SU-DHL-6 (cell line): ENCODE measurements at regions not wholly inside any gene's neighbourhood (a gene's known extent, or its start where the extent isn't known, plus 50 kb on each side); places are given as distances from the start of the nearest gene placed in this dataset.

Source experiments
- H2AFZ ChIP-seq: fragments of 200-600 bp; sonication (generic); 2 replicates; pipeline ENCODE4 v1.6.1; 2014; ENCODE audit warnings: low read depth, mild to moderate bottlenecking, moderate library complexity, mixed read lengths, antibody characterized with exemption, low read length; ENCODE audit not compliant: severe bottlenecking
- H3F3A ChIP-seq: fragments of 200-600 bp; shearing (Covaris generic); 2 replicates; pipeline ENCODE4 v1.6.0; 2016; ENCODE audit warnings: antibody characterized with exemption, mild to moderate bottlenecking; ENCODE audit not compliant: insufficient read depth
- H3K27ac ChIP-seq: fragments of 200-600 bp; sonication (generic); 2 replicates; pipeline ENCODE4 v1.5.1; 2016; ENCODE audit warnings: low read depth, mild to moderate bottlenecking, low read length, moderate library complexity, mixed read lengths
- H3K27me3 ChIP-seq: fragments of 200-600 bp; sonication (generic), shearing (Covaris generic); 2 replicates; pipeline ENCODE4 v1.6.0; 2014; ENCODE audit warnings: mild to moderate bottlenecking, low read length
- H3K36me3 ChIP-seq: fragments of 200-600 bp; sonication (generic); 2 replicates; pipeline ENCODE4 v1.6.1; 2014; ENCODE audit warnings: mild to moderate bottlenecking, low read length, mixed read lengths
- H3K4me2 ChIP-seq: fragments of 300-600, 200-600 bp; shearing (Covaris generic), sonication (generic); 2 replicates; pipeline ENCODE4 v1.6.0; 2014; ENCODE audit warnings: low read length, low read depth, mild to moderate bottlenecking; ENCODE audit not compliant: poor library complexity, severe bottlenecking
- H3K4me3 ChIP-seq: fragments of 200-600 bp; sonication (generic); 2 replicates; pipeline ENCODE4 v1.5.1; 2014; ENCODE audit warnings: antibody characterized with exemption, low read length, mild to moderate bottlenecking, mixed read lengths; ENCODE audit not compliant: insufficient read depth, poor library complexity, severe bottlenecking
- H3K79me2 ChIP-seq: fragments of 200-600 bp; sonication (generic); 2 replicates; pipeline ENCODE4 v1.6.1; 2014; ENCODE audit warnings: mild to moderate bottlenecking, low read length, moderate library complexity; ENCODE audit not compliant: insufficient read depth
- H3K9ac ChIP-seq: fragments of 200-600 bp; sonication (generic); 2 replicates; pipeline ENCODE4 v1.7.0; 2014; ENCODE audit warnings: mild to moderate bottlenecking, low read length
- H3K9me2 ChIP-seq: fragments of 200-600 bp; sonication (generic); replicated peaks from 2 replicates; pipeline ENCODE4 v1.6.1; 2014; ENCODE audit warnings: low read length; ENCODE audit not compliant: insufficient read depth
- H3K9me3 ChIP-seq: fragments of 200-600 bp; sonication (generic); 2 replicates; pipeline ENCODE4 v1.6.1; 2014; ENCODE audit warnings: low read length, mixed read lengths; ENCODE audit not compliant: insufficient read depth
- H4K20me1 ChIP-seq: fragments of 200-600 bp; sonication (generic); 2 replicates; pipeline ENCODE4 v1.6.1; 2014; ENCODE audit warnings: low read depth, mild to moderate bottlenecking, antibody characterized with exemption, low read length, moderate library complexity, mixed read lengths
- EZH2phosphoT487 ChIP-seq: fragments of 200-600 bp; sonication (generic), shearing (Covaris generic); conservative IDR thresholded peaks from 2 replicates; pipeline ENCODE4 v1.6.1; 2018; ENCODE audit warnings: mild to moderate bottlenecking, antibody characterized with exemption, low read length, moderate library complexity, mixed read lengths
- TF ChIP-seq, protein P1 (sequence below): fragments of 200-600 bp; sonication (generic); IDR thresholded peaks from one replicate; pipeline ENCODE4 v1.5.1; 2017; ENCODE audit warnings: antibody characterized with exemption, mild to moderate bottlenecking, low read length, moderate library complexity; ENCODE audit not compliant: insufficient read depth, poor library complexity, severe bottlenecking

DNA sequence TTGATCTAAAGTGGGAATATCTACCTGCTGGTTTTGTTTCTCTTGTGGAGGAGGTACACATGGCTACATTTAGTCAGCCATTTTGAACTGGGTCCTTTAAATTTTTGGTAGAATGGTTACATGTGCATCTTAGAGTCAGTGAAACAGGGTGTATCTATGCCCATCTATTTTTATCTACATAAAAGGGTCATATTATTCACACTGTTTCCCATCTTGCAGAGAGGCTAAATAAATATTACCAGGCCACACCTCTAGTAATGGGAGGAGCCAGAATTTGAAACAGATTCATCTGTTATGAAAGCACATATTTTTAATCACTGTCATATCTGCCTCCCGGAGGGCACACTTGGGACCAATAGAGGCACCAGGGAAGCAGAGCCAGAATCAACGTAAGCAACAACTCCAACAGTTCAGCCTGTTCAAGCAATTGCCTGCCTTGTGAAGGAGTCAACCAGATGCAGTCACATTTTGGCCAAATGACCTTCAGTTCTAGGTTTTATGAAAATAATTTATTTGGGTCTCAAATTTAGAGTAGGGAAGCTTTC is 376.8 kb downstream of the TSN start:
- Histone ChIP-seq H3K9me2 (no peaks in the 10 kb centered on the region), H4K20me1 (no peaks in the 10 kb centered on the region), H3K36me3 (no peaks in the 10 kb centered on the region), H3K9me3 (0 out of 2 replicates have a peak, but pooled peaks cover 5% of the 10 kb centered on the region), H3K9ac (no peak overlapping the region), H3K27me3 (no peaks in the 10 kb centered on the region), H3F3A (no peaks in the 10 kb centered on the region), H3K4me3 (no peak overlapping the region), H3K4me2 (no peak overlapping the region), H3K79me2 (no peaks in the 10 kb centered on the region), H2AFZ (no peak overlapping the region), H3K27ac (no peak overlapping the region)
- TF ChIP-seq, protein P1, sequence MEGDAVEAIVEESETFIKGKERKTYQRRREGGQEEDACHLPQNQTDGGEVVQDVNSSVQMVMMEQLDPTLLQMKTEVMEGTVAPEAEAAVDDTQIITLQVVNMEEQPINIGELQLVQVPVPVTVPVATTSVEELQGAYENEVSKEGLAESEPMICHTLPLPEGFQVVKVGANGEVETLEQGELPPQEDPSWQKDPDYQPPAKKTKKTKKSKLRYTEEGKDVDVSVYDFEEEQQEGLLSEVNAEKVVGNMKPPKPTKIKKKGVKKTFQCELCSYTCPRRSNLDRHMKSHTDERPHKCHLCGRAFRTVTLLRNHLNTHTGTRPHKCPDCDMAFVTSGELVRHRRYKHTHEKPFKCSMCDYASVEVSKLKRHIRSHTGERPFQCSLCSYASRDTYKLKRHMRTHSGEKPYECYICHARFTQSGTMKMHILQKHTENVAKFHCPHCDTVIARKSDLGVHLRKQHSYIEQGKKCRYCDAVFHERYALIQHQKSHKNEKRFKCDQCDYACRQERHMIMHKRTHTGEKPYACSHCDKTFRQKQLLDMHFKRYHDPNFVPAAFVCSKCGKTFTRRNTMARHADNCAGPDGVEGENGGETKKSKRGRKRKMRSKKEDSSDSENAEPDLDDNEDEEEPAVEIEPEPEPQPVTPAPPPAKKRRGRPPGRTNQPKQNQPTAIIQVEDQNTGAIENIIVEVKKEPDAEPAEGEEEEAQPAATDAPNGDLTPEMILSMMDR = no peak
- TF ChIP-seq EZH2phosphoT487 = no peak

- H3K27ac ChIP-seq = no peak overlapping the region
- TF ChIP-seq EZH2phosphoT487 = no peak
- TF ChIP-seq, protein P1 = no peak
- no peaks in the 10 kb centered on the region for H4K20me1 ChIP-seq
- no peaks in the 10 kb centered on the region for H3K27me3 ChIP-seq
- H3K4me2 ChIP-seq = no peak overlapping the region
- H3F3A ChIP-seq = no peaks in the 10 kb centered on the region
- H3K9me2 ChIP-seq = no peaks in the 10 kb centered on the region
- no peaks in the 10 kb centered on the region for H3K79me2 ChIP-seq
- H2AFZ ChIP-seq = no peak overlapping the region
- H3K9ac ChIP-seq = no peak overlapping the region
- H3K9me3 ChIP-seq = no peaks in the 10 kb centered on the region
- H3K4me3 ChIP-seq = no peak overlapping the region
- no peaks in the 10 kb centered on the region for H3K36me3 ChIP-seq
These were observed 379.8 kb downstream of the TSN start for GRCh38 chr2:122135021-122135937.

DNA sequence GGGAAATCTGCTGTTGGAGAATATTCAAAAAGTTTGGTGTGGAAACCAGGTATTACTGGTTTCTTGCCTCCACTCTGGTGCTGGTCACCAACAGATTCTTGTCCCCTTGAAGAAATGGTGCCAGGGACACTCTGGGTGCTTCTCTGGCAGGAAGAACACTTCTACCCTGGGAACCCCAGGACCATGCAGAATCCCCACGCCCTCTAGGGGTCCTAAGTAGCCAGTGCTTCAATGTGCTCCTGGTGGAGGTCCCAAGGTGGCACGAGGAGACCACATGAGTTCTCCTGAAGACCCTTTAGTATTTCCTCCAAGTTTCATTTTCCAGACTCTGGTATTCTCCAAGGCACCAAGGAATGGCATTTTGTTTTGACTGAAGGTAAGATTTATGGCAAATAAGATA is 380.6 kb downstream of the TSN start:
- H2AFZ ChIP-seq = no peak overlapping the region
- no peak overlapping the region for H3K4me2 ChIP-seq
- H3K9me3 ChIP-seq = no peaks in the 10 kb centered on the region

More for the DNA sequence above, 380.6 kb downstream of the TSN start:
- Histone ChIP-seq H3K9ac (no peak overlapping the region), H4K20me1 (no peaks in the 10 kb centered on the region), H3K9me2 (no peaks in the 10 kb centered on the region), H3F3A (no peaks in the 10 kb centered on the region), H3K27ac (no peak overlapping the region), H3K27me3 (no peaks in the 10 kb centered on the region), H3K79me2 (no peaks in the 10 kb centered on the region), H3K4me3 (no peak overlapping the region), H3K36me3 (no peaks in the 10 kb centered on the region)
- TF ChIP-seq EZH2phosphoT487 = no peak
- TF ChIP-seq, protein P1 = peak; percentile 61
